Lower leg skin (tissue), 4 donors: ENCODE measurements at regions not wholly inside any gene's neighbourhood (a gene's known extent, or its start where the extent isn't known, plus 50 kb on each side); places are given as distances from the start of the nearest gene placed in this dataset.

Source experiments
- DNase-seq, 2 donors: peaks; one replicate each; pipeline ENCODE4 v3.0.0-alpha.2; 2019; ENCODE audit warnings: low spot score in 2 of 2
- H3K4me3 ChIP-seq: fragments of 200-600 bp; sonication (generic); 2 replicates; pipeline ENCODE4 v1.5.1; 2017; ENCODE audit warnings: mild to moderate bottlenecking, low read depth; ENCODE audit not compliant: poor library complexity, severe bottlenecking
- CTCF ChIP-seq, 3 donors: fragments of 450-650 bp; IDR thresholded peaks; one replicate each; pipeline ENCODE4 v1.5.1; 2016; ENCODE audit warnings: antibody characterized with exemption in 3 of 3, mild to moderate bottlenecking in 3 of 3, moderate library complexity in 2 of 3
- POLR2A ChIP-seq, 2 donors: fragments of 450-650 bp; IDR thresholded peaks; one replicate each; pipeline ENCODE4 v1.6.1; 2016 to 2017; ENCODE audit warnings: antibody characterized with exemption in 2 of 2, mild to moderate bottlenecking in 1 of 2, moderate library complexity in 1 of 2
- WGBS, 2 donors: methylation state at CpG; one replicate each; pipeline ENCODE4 v1.1.5; 2018; 5-methylcytosine and 5-hydroxymethylcytosine counted together
- intact Hi-C: fragments of 100-400 bp; cut with DNase I; formaldehyde crosslinking; loops from one replicate; pipeline ENCODE4 v1.15.0; 2023; ENCODE audit warnings: low total_unique reads

GRCh38 chr6:43855247-43855646, 85.2 kb downstream of the VEGFA start:
- DNase-seq: no peak
- TF ChIP-seq CTCF (IDR thresholded peaks at IDR 0.05) (no peak), POLR2A (IDR thresholded peaks at IDR 0.05) (no peak)
- WGBS, 2 donors: 90 to 93% methylated on average over 6 of the region's 6 CpGs
- H3K4me3 ChIP-seq: no peak overlapping the region
- intact Hi-C loops: no loop called here

- WGBS, 2 donors: 92 to 95% methylated on average over 5 of the region's 5 CpGs
Observed at GRCh38 chr6:43853066-43853650, 83.1 kb downstream of the VEGFA start.

GRCh38 chr6:43852350-43852864, 82.4 kb downstream of the VEGFA start:
- 89 to 96% methylated on average over 4 of the region's 4 CpGs for WGBS, 2 donors
- no peak overlapping the region for H3K4me3 ChIP-seq
- no peak for DNase-seq
- no peak for TF ChIP-seq POLR2A (IDR thresholded peaks at IDR 0.05)
- TF ChIP-seq CTCF (IDR thresholded peaks at IDR 0.05): no peak
- intact Hi-C loops: no loop called here

More at GRCh38 chr6:43853066-43853650, 83.1 kb downstream of the VEGFA start:
- intact Hi-C loops: no loop called here
- no peak overlapping the region for H3K4me3 ChIP-seq
- TF ChIP-seq CTCF (IDR thresholded peaks at IDR 0.05) (no peak), POLR2A (IDR thresholded peaks at IDR 0.05) (no peak)
- no peak for DNase-seq

- WGBS, 2 donors: 84 to 91% methylated on average over 8 to 9 of the region's 10 CpGs
- TF ChIP-seq POLR2A (IDR thresholded peaks at IDR 0.05) (no peak), CTCF (IDR thresholded peaks at IDR 0.05) (no peak)
- no peak for DNase-seq
- intact Hi-C loops: no loop called here
- H3K4me3 ChIP-seq: no peak overlapping the region
Observed at GRCh38 chr6:43851204-43851865, 81.3 kb downstream of the VEGFA start.

GRCh38 chr6:43850314-43851203, 80.5 kb downstream of the VEGFA start:
- DNase-seq: no peak
- no peak overlapping the region for H3K4me3 ChIP-seq
- TF ChIP-seq CTCF (IDR thresholded peaks at IDR 0.05) (no peak), POLR2A (IDR thresholded peaks at IDR 0.05) (no peak)
- intact Hi-C loops: no loop called here
- WGBS, 2 donors: 84 to 87% methylated on average over 8 of the region's 8 CpGs
